ENCODE measurements at regions not wholly inside any gene's neighbourhood (a gene's known extent, or its start where the extent isn't known, plus 50 kb on each side); places are given as distances from the start of the nearest gene placed in this dataset.
"Not testable (repeated sequence)": the region's sequence is repeated elsewhere in the genome, so short reads cannot be mapped to it uniquely, and the experiment has no call there.

DNA sequence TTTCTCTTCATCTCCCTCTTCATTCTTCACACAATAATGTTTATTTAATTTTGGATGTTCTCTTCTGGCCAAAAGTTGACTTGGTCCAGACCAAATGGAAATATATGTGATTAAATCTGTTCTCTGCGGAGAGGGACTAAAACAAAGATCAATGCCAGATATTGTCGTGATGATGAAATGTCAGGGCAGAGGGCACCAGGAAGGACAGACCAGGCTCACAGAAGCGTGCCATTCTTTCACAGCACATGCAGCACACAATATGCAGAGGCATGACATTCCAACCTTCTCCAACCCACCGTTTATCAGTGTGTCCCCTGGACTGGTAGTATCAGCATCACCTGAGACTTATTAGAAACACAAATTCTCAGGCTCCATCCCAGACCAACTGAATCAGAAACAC lies 125.2 kb upstream of the PLGLB2 start:
- not testable (repeated sequence) for H3K36me3 ChIP-seq, H3K27me3 ChIP-seq, DNase-seq, H3K9me3 ChIP-seq, H3K4me3 ChIP-seq

DNA sequence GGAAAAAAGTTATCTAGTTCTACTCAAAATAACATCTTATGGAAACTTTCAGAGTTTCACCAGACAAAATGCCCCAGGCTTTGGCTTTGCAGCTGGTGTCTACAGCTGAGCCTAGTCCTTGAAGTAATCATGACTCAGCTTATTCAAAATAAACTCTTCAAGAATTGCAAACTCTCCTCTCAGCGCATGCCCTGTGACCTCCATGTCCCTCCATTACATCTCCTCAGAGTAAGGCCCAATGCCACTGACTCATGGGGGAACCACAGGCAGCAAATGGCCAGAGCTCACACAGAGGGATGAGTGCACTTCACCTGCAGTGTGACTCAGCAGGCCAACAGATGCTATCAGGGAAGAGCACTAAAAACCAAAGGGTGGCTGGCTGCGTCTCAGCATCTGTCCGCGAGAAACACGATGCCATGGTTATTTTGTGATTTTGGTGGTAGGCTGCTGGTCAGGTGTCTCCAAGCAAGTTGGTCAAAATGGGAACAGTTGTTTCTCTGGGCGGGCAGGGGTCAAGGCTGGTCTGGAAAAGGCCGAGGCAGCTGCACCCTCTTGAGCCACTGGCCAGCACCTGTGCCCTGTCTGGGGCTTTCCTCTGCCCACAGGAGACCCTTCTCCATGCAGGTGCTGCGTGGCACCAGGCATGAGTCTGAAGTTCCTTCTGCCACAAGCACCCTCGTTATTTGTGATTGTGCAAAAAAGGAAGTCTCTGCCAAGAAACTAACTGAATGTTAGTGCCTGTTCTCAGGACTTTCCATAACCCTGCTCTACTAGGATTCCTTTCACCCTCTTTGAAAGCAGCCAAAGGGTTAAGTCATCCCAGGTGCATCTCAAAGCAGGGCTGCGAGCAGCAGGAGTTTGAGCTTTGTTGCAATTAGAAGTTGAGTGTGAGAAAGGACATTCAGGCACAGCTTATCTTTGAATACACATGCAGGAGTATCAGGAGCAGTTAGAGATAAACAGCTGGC lies 118.1 kb upstream of the PLGLB2 start:
- H3K36me3 ChIP-seq, H3K4me3 ChIP-seq, H3K27me3 ChIP-seq, H3K9me3 ChIP-seq: not testable (repeated sequence)
- DNase-seq: peak; percentile 80

DNA sequence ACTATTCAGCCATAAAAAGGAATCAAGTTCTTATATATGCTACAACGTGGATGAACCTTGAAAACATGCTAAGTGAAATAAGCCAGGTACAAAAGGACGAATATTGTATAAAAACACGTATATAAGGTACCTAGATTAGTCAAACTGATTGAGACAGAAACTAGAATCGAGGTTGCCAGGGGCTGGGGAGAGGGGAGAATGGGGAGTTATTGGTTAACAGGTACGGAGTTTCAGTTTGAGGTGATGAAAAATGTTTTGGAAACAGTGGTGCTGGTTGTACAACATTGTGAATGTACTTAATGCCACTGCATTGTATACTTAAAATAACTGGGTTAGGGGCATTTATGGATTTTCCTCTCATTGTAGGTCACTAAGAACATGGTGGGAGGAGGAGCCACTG lies 117.0 kb upstream of the PLGLB2 start:
- not testable (repeated sequence) for H3K4me3 ChIP-seq, H3K36me3 ChIP-seq, H3K27me3 ChIP-seq, DNase-seq, H3K9me3 ChIP-seq

DNA sequence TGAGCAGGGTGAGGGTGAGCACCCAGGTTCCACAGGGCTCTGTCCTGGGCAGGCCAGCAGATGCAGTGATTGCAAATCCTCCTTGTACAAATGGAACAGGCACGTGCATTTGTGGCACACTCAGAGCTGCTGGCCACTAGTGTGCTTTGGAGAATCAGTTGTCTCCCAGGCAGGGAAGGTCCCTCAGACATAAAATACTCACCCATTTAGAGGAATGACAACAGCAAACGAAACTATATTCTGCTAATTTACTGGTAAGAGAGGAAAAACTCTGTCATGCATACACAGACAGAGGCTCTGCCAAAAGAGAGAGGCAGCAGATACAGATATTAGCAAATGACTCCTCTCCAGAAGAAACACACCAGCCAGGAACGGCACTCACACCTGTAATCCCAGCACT lies 116.5 kb upstream of the PLGLB2 start:
- H3K36me3 ChIP-seq, DNase-seq, H3K27me3 ChIP-seq, H3K9me3 ChIP-seq, H3K4me3 ChIP-seq: not testable (repeated sequence)

DNA sequence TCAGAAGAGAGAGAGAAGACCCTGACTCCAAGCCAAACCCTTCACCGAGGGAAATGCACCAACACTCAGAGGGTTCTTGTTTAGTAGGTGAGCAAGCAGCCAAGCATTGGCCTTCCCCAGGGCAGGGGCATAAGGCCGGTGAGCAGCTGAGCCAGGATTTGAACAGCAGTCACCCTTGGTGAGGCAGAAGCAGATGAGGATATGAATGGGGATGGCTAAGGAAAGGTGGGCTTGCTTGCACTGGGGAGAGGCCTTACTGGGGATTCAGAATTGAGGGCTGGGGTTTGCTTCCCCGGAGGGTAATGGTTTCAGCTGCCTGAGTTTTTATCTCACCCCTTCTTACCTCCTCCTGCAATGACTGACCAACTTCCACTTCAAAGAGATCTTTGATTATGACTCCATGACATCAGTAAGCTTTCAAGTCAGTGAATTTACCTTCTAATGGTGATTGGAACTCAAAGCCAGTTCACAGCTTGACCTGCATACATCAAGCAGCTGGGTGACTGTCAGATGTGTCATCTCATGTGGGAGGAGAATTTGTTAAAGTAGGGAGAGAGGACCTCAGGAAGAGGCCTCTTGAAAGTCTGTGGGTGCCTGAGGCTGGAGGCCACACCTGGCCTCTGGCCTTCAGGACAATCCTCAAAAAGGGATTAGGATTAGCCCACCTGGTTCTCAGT lies 114.5 kb upstream of the PLGLB2 start:
- not testable (repeated sequence) for H3K27me3 ChIP-seq, H3K9me3 ChIP-seq, H3K36me3 ChIP-seq, H3K4me3 ChIP-seq, DNase-seq

DNA sequence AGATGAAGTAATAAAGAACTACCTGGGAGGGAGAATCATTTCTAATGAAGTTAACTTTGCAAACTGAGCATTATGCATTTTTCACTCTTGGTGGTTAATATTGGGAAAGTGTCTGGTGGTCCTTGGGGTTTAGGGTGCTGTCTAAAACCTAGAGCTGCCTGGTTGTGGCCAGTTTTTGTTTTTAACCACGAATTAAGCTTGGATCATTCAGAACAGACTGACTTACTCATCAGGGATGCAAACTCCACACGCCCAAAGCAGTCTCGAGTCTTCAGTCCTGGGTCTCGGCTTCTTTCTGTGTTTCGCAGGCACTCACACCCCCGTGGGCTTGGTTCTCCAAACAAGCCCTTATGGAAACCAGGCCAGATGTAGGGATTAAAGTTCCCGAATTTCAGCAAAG lies 113.8 kb upstream of the PLGLB2 start:
- not testable (repeated sequence) for H3K27me3 ChIP-seq, H3K4me3 ChIP-seq, H3K9me3 ChIP-seq, DNase-seq, H3K36me3 ChIP-seq

DNA sequence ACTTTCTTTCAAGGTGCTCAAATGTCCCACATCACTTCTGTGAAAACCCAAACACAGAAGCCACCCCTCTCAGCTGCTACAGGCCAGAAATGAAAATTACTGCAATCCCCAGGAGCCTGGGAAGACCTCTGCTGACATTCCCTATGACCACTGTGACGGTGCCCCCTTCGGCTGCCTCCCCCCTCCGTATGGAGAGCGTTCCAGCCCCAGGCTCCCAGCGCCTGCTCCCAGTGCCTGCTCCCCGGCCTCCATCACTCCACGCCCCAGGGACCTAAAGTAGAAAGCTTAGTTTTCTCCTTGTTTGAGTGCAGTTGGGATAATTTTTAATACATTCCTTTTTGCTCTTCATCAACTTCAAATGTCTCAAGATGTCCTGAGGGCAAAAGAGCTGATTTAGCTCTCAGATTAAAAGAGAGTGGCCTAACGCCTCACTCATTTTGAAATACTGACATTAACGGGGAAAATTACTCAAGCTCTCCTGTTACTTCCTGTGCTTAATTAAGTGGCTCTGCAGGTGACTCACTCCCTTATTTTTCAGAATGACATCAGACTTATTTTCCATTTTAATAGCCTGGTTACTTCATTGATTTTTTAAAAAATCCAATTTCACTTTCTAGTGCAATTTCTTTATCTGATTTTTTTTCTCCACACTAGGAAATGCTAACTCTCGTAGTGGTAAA lies 112.8 kb upstream of the PLGLB2 start:
- not testable (repeated sequence) for H3K9me3 ChIP-seq, H3K4me3 ChIP-seq, H3K36me3 ChIP-seq, H3K27me3 ChIP-seq, DNase-seq

DNA sequence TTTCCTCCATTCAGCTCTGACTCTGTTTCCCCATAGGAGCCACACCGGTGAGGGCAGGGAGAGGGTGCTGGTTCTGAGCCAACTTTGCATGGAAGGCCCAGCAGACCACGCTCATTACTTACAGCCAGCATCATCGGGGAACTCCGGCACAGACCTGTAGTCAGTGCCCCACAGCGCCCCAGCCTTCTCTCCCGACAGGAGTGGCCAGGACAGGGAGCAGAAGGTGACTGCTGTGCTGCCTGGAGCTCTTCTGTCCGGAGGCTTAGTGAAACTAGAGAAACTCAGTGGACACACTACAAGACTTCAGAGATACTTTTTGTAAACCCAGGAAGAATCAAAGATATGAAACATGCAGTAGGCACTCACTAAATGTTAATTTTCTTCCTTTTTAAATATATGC lies 111.6 kb upstream of the PLGLB2 start:
- H3K9me3 ChIP-seq, DNase-seq, H3K27me3 ChIP-seq, H3K36me3 ChIP-seq, H3K4me3 ChIP-seq: not testable (repeated sequence)

DNA sequence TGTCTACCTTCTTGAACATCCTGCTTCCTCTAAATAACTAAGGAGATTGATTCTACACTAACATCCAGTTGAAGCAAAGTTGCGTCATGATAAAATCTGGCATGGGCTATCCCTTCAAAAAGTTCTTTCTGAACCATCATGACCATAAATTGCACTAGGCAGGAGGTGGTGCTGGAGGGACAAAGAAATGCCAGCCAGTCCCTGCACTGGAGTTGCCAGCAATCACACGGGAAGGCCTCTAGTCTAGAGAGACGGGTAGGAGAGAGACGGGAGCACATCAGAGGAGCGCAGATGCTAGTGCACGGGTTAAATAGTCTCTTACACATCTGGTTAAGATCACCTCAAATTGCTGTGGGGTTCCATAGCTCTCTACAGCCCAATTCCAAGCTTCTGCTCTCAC lies 111.2 kb upstream of the PLGLB2 start:
- H3K9me3 ChIP-seq, H3K4me3 ChIP-seq, H3K36me3 ChIP-seq, DNase-seq, H3K27me3 ChIP-seq: not testable (repeated sequence)

DNA sequence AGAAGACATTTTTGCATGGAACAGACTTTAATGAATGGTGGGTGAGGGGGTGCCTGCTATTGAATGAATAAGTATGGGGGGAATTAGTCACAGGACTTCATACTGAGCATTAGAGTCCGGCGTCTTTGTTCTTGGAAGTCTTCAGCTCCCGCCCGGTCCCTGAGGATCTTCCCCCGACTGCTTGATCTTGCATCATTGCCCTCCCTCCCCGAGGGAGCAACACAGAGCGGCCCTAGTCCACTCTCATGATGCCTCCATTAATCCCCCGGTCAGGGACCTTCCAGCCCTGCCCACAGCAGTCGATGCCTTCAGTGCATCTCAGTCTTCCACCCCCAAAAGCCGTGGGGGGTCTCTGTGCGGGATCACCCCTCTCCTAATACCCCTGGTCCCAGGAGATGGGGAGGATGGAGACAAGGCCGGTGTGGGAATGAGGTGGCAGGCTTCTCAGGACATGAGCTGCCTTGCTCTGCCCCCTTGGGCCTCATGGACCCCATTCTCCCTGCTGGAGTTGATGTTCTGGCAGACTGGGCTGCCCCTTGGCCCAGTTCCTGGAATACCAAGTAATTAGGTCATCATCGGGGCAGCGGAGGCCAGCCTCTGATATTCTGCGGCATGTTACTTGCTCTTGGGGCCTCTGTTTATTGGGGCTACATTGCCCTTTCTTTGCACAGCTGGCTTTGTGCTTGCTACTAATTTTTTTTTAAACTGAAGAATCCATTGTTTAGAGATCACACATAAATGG lies 110.5 kb upstream of the PLGLB2 start:
- not testable (repeated sequence) for H3K9me3 ChIP-seq, H3K27me3 ChIP-seq, H3K36me3 ChIP-seq, H3K4me3 ChIP-seq
- peak; percentile 23 for DNase-seq

DNA sequence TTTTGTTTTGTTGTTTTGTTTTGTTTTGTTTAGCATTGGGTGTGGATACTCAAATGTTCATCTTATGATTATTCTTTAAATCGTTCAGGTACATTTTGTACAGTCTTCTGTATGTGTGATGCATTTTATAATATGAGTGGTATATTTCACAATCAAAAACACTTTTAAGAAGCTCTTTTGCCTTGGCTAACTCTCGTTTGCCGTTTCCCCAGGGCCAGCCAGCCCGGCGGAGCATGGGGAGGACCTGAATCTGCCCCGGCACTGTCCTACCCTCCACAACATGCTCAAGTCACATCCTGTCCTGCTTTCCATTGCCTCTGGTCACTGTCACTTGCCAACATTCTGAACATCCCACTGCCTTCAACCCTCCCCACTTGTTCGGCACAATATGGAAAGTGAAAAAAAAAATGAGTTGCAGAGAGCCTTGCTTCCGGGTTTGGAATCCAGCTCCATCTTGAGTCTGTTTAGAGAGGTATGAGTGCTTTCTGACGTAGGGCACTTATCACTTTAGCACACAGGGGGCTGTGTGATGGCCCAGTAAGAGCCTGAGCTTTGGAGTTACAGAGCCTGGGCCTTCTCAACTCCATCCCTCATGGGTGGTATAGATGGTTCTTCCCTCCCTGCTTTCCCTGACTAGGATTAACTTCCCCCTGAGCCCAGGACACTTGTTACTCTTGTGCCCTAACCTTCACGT lies 109.6 kb upstream of the PLGLB2 start:
- H3K27me3 ChIP-seq, H3K9me3 ChIP-seq, H3K4me3 ChIP-seq, DNase-seq, H3K36me3 ChIP-seq: not testable (repeated sequence)

DNA sequence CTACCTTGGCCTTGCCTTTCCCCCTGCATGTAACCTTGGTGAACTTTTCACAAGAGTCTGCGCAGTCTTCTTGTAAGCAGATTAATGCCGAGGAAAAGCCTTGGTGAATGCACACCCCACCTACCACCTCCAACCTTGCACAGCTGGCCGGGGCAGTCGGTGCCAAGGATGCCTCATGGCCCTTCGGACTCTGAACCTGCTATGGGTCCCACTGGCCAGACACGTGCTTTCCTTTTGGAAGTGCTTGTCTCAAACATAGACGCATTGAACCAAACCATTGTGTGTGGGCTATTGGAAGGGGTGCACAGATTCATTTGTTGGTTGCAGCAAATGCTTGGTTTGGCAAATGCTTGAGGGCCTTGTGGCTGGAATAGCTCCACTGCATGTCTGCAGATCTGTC lies 109.0 kb upstream of the PLGLB2 start:
- H3K9me3 ChIP-seq, H3K4me3 ChIP-seq, DNase-seq, H3K36me3 ChIP-seq, H3K27me3 ChIP-seq: not testable (repeated sequence)

DNA sequence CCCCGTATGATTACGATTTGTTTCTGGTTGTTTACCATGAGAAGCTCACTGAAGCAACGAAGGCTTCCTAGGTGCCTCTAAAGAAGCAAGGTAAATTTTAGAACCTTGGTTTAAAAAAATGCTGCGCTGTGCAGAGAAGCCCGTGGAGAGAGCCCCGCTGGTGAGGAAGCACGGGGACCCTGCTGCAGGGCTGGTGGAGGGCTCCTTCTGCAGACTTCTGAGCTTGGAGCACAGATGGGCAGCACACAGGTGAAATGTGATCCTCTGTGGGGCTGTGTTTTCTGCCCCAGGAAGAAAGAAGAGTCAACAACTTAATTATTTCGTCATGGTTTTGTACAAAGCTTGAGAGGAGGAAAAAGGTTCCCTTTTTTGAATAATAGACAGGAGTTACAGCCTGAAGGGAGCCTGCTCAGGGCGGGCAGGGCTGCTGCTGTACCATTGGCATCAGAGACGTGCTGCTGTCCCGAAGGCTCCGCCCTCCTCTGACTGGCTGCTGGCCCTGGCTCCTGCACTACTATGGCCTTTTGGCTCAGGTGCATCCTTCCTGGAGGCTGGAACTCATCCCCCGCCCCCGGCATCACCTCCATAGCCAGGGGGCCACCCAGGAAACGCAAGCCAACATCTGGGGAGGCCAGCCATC lies 108.0 kb upstream of the PLGLB2 start:
- not testable (repeated sequence) for H3K36me3 ChIP-seq, H3K4me3 ChIP-seq, H3K9me3 ChIP-seq, H3K27me3 ChIP-seq, DNase-seq

DNA sequence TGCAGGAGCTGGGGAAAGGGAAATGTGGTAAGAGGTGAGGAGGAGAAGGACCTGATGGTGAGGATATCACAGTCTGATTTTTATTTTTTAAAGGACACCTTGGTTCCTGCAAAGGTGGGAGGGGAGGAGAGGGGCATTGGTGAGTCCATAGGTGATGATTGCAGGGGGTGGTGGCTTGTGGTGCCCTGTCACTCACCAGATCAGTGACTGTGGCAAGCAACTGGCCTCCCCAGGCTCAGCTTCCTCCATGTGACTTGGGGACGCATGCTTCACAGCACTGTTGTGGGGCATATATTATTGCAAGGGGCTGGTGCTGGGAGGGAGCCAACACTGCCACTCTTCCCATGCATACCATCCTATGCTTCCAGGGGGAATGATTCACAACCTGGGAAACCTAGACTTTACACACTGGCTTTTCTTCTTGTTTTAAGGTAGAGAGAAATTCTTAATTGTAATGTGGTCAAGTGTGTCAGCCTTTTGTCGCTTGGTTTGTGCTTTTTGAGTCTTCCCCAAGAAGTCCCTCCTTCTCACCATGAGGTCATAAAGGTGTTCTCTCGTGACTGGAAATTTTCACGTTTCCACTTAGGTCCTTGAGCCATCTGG lies 106.8 kb upstream of the PLGLB2 start:
- H3K27me3 ChIP-seq, H3K9me3 ChIP-seq, H3K36me3 ChIP-seq, DNase-seq, H3K4me3 ChIP-seq: not testable (repeated sequence)

DNA sequence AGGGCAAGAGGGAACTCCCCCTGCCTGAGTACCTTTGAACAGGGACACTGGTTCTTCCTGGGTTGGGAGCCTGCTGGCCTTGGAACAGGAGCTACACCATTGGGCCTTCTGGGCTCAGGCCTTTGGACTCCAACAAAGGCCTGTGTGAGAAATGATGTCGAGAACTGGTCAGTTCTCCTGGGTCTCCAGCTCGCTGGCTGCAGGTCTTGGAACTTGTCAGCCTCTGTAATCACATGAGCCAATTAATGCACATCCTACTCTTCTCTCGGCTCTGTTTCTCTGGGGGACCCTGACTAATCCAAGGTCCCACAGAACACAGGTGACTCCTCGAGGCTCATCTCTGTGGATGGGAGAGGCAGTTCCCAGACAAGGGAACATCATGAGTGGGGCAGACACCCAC lies 104.7 kb upstream of the PLGLB2 start:
- H3K36me3 ChIP-seq, H3K9me3 ChIP-seq, H3K27me3 ChIP-seq, H3K4me3 ChIP-seq, DNase-seq: not testable (repeated sequence)

All from MG63 (cell line).